ENCODE measurements at regions not wholly inside any gene's neighbourhood (a gene's known extent, or its start where the extent isn't known, plus 50 kb on each side); places are given as distances from the start of the nearest gene placed in this dataset.

GRCh38 chr6:4478098-4478497 is 298.1 kb upstream of the CDYL start:
- no peak for TF ChIP-seq CTCF (IDR thresholded peaks at IDR 0.05; ENCODE audit: low read length)
- no peak for TF ChIP-seq EZH2 (IDR thresholded peaks at IDR 0.05; ENCODE audit: borderline replicate concordance, low read length)

Data from OCI-LY1 (cell line).